PFSK-1 (cell line): ENCODE measurements at regions not wholly inside any gene's neighbourhood (a gene's known extent, or its start where the extent isn't known, plus 50 kb on each side); places are given as distances from the start of the nearest gene placed in this dataset.

Experiments used
- POLR2AphosphoS5 ChIP-seq: IDR thresholded peaks from 2 replicates; pipeline ENCODE4 v1.6.1; 2012; ENCODE audit warnings: low read depth, mild to moderate bottlenecking, control low read depth, low read length, moderate library complexity
- REST ChIP-seq, 2 experiments: IDR thresholded peaks; 2 replicates each; pipeline versions ENCODE4 v1.6.1 to v1.8.0; 2011 to 2012; ENCODE audit warnings: low read depth in 2 of 2, low read length in 2 of 2, control low read depth in 1 of 2, inconsistent platforms in 1 of 2, mild to moderate bottlenecking in 1 of 2, moderate library complexity in 1 of 2; ENCODE audit not compliant: insufficient read depth in 1 of 2
- TAF1 ChIP-seq: IDR thresholded peaks from 2 replicates; pipeline ENCODE4 v1.6.1; 2012; ENCODE audit warnings: low read length, control low read depth, borderline replicate concordance; ENCODE audit not compliant: insufficient read depth

DNA sequence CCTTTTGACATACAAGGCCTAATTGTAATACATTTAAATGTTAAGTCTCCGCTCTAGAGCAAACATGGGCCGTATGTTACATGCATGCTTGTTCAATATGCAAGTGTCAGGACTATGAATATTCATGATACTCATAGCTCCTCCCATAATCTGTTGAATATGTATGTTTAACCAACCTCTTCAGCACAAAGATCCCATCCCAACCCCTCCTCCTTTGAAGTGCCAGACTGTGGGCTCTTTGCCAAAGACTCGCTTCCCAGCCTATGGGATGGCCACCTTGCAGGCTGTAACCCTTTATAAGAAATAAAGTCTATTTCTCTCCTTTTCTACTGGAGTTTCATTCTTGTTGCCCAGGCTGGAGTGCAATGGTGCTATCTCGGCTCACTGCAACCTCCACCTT, 156.2 kb downstream of the ABCC12 start:
- TF ChIP-seq REST (IDR thresholded peaks at IDR 0.05; ENCODE audit: insufficient read depth in 1 of 2, low read depth in 2 of 2, low read length in 2 of 2) (no peak), POLR2AphosphoS5 (no peak), TAF1 (no peak)
